ENCODE measurements at regions not wholly inside any gene's neighbourhood (a gene's known extent, or its start where the extent isn't known, plus 50 kb on each side); places are given as distances from the start of the nearest gene placed in this dataset.

DNA sequence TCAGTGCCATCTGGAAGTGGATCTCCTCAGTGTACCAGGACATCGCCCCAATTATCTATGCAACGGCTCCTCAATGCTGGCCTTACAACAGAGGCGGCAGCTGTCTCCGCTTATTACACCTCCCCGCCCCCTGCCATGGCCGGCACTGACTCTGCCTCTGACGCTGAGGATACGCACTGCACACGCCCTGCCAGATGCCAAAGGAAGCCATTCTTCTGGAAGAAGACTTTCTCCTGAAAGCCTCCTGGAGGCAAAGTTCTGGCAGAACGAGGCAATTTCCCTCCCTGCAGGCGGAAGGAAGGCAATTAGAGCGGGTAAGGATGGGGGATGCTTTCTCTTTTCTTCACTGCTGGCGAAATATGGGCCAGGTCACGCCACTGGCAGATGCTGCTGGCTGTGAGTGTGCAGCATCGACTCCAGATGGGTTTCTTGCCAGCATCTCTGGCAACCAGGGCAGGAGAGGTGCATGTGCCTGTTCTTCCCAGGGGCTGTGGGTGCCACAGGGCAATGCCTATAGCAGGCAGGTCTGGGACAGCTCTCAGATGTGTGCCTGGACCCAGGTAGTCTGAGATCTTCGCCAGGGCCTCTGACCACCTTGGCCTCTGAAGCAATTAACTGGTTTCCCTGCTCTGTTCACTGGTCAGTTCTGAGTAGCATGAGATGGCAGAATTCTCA, 62.2 kb upstream of the MRPS22 start (continued):
- TF ChIP-seq ZNF671 (CRISPR knock-in tag; IDR thresholded peaks at IDR 0.05), result no peak
- TF ChIP-seq, protein P1, sequence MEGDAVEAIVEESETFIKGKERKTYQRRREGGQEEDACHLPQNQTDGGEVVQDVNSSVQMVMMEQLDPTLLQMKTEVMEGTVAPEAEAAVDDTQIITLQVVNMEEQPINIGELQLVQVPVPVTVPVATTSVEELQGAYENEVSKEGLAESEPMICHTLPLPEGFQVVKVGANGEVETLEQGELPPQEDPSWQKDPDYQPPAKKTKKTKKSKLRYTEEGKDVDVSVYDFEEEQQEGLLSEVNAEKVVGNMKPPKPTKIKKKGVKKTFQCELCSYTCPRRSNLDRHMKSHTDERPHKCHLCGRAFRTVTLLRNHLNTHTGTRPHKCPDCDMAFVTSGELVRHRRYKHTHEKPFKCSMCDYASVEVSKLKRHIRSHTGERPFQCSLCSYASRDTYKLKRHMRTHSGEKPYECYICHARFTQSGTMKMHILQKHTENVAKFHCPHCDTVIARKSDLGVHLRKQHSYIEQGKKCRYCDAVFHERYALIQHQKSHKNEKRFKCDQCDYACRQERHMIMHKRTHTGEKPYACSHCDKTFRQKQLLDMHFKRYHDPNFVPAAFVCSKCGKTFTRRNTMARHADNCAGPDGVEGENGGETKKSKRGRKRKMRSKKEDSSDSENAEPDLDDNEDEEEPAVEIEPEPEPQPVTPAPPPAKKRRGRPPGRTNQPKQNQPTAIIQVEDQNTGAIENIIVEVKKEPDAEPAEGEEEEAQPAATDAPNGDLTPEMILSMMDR (IDR thresholded peaks at IDR 0.05), result no peak
- TF ChIP-seq ELF4 (CRISPR knock-in tag; IDR thresholded peaks at IDR 0.05; ENCODE audit: low read depth), result no peak
- no peak for TF ChIP-seq EMX1 (CRISPR knock-in tag; IDR thresholded peaks at IDR 0.05)
- TF ChIP-seq KAT7 (CRISPR knock-in tag; IDR thresholded peaks at IDR 0.05; ENCODE audit: borderline replicate concordance), result no peak
- no peak for TF ChIP-seq CBFB (CRISPR knock-in tag; IDR thresholded peaks at IDR 0.05; ENCODE audit: low read depth)
- TF ChIP-seq FOXP1 (CRISPR knock-in tag; IDR thresholded peaks at IDR 0.05; ENCODE audit: borderline replicate concordance), result no peak
- no peak for TF ChIP-seq JAZF1 (CRISPR knock-in tag; IDR thresholded peaks at IDR 0.05)
- no peak for TF ChIP-seq ETV6 (CRISPR knock-in tag; IDR thresholded peaks at IDR 0.05)
- no peak for TF ChIP-seq NFYB (CRISPR knock-in tag; conservative IDR thresholded peaks at IDR 0.05; ENCODE audit: low read depth)
- TF ChIP-seq TCF7 (CRISPR knock-in tag; IDR thresholded peaks at IDR 0.05; ENCODE audit: low read depth), result no peak
- TF ChIP-seq OVOL2 (CRISPR knock-in tag; IDR thresholded peaks at IDR 0.05; ENCODE audit: borderline replicate concordance), result no peak

DNA sequence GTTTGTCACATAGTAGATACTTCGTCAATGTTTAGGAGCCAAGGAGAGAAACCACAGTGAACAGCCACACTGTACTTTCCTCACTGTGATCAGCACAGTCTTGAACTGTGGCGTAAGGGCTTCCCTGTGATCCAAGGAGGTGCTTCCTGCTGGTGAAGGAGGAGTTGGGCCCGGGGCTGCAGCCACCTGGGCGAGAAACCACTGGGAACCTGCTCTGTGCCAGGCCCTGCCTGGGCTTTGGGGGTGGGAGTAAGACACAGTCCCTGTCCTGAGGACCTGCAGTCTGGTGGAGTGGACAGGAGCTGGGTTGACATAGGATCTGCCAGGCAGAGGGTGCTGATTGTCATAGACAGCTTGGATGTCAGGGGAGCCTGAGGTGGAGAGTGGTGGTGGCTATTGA, 60.5 kb upstream of the MRPS22 start:
- Mint-ChIP-seq H3K4me1 (no peaks in the 10 kb centered on the region), H3K27ac (no peak overlapping the region), H3K27me3 (ENCODE audit: low read depth) (no peaks in the 10 kb centered on the region; the same call in none of the 2 replicates), H3K4me3 (no peak overlapping the region), H3K9me3 (peaks cover 3% of the 10 kb centered on the region; the same call in 1 of the 2 replicates), H3K36me3 (no peaks in the 10 kb centered on the region)
- TF ChIP-seq, protein P2, sequence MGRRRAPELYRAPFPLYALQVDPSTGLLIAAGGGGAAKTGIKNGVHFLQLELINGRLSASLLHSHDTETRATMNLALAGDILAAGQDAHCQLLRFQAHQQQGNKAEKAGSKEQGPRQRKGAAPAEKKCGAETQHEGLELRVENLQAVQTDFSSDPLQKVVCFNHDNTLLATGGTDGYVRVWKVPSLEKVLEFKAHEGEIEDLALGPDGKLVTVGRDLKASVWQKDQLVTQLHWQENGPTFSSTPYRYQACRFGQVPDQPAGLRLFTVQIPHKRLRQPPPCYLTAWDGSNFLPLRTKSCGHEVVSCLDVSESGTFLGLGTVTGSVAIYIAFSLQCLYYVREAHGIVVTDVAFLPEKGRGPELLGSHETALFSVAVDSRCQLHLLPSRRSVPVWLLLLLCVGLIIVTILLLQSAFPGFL (CRISPR knock-in tag; IDR thresholded peaks at IDR 0.05; ENCODE audit: borderline replicate concordance), result no peak
- TF ChIP-seq NFATC4 (CRISPR knock-in tag; IDR thresholded peaks at IDR 0.05) (no peak), TCF7 (CRISPR knock-in tag; IDR thresholded peaks at IDR 0.05; ENCODE audit: low read depth) (no peak), TEAD1 (CRISPR knock-in tag; IDR thresholded peaks at IDR 0.05) (no peak), NR1H2 (CRISPR knock-in tag; IDR thresholded peaks at IDR 0.05) (no peak), GRHL2 (CRISPR knock-in tag; IDR thresholded peaks at IDR 0.05; ENCODE audit: insufficient replicate concordance, severe bottlenecking) (no peak), SP1 (CRISPR knock-in tag; conservative IDR thresholded peaks at IDR 0.05) (no peak), ESRRA (CRISPR knock-in tag; IDR thresholded peaks at IDR 0.05; ENCODE audit: borderline replicate concordance) (no peak), ZNF396 (CRISPR knock-in tag; IDR thresholded peaks at IDR 0.05; ENCODE audit: borderline replicate concordance) (no peak), TEAD4 (CRISPR knock-in tag; IDR thresholded peaks at IDR 0.05) (no peak)
- TF ChIP-seq, protein P3, sequence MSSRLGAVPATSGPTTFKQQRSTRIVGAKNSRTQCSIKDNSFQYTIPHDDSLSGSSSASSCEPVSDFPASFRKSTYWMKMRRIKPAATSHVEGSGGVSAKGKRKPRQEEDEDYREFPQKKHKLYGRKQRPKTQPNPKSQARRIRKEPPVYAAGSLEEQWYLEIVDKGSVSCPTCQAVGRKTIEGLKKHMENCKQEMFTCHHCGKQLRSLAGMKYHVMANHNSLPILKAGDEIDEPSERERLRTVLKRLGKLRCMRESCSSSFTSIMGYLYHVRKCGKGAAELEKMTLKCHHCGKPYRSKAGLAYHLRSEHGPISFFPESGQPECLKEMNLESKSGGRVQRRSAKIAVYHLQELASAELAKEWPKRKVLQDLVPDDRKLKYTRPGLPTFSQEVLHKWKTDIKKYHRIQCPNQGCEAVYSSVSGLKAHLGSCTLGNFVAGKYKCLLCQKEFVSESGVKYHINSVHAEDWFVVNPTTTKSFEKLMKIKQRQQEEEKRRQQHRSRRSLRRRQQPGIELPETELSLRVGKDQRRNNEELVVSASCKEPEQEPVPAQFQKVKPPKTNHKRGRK (CRISPR knock-in tag; IDR thresholded peaks at IDR 0.05; ENCODE audit: borderline replicate concordance), result no peak
- TF ChIP-seq, protein P4, sequence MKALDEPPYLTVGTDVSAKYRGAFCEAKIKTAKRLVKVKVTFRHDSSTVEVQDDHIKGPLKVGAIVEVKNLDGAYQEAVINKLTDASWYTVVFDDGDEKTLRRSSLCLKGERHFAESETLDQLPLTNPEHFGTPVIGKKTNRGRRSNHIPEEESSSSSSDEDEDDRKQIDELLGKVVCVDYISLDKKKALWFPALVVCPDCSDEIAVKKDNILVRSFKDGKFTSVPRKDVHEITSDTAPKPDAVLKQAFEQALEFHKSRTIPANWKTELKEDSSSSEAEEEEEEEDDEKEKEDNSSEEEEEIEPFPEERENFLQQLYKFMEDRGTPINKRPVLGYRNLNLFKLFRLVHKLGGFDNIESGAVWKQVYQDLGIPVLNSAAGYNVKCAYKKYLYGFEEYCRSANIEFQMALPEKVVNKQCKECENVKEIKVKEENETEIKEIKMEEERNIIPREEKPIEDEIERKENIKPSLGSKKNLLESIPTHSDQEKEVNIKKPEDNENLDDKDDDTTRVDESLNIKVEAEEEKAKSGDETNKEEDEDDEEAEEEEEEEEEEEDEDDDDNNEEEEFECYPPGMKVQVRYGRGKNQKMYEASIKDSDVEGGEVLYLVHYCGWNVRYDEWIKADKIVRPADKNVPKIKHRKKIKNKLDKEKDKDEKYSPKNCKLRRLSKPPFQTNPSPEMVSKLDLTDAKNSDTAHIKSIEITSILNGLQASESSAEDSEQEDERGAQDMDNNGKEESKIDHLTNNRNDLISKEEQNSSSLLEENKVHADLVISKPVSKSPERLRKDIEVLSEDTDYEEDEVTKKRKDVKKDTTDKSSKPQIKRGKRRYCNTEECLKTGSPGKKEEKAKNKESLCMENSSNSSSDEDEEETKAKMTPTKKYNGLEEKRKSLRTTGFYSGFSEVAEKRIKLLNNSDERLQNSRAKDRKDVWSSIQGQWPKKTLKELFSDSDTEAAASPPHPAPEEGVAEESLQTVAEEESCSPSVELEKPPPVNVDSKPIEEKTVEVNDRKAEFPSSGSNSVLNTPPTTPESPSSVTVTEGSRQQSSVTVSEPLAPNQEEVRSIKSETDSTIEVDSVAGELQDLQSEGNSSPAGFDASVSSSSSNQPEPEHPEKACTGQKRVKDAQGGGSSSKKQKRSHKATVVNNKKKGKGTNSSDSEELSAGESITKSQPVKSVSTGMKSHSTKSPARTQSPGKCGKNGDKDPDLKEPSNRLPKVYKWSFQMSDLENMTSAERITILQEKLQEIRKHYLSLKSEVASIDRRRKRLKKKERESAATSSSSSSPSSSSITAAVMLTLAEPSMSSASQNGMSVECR (CRISPR knock-in tag; IDR thresholded peaks at IDR 0.05; ENCODE audit: borderline replicate concordance), result no peak
- TF ChIP-seq, protein P5, sequence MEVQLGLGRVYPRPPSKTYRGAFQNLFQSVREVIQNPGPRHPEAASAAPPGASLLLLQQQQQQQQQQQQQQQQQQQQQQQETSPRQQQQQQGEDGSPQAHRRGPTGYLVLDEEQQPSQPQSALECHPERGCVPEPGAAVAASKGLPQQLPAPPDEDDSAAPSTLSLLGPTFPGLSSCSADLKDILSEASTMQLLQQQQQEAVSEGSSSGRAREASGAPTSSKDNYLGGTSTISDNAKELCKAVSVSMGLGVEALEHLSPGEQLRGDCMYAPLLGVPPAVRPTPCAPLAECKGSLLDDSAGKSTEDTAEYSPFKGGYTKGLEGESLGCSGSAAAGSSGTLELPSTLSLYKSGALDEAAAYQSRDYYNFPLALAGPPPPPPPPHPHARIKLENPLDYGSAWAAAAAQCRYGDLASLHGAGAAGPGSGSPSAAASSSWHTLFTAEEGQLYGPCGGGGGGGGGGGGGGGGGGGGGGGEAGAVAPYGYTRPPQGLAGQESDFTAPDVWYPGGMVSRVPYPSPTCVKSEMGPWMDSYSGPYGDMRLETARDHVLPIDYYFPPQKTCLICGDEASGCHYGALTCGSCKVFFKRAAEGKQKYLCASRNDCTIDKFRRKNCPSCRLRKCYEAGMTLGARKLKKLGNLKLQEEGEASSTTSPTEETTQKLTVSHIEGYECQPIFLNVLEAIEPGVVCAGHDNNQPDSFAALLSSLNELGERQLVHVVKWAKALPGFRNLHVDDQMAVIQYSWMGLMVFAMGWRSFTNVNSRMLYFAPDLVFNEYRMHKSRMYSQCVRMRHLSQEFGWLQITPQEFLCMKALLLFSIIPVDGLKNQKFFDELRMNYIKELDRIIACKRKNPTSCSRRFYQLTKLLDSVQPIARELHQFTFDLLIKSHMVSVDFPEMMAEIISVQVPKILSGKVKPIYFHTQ (CRISPR knock-in tag; IDR thresholded peaks at IDR 0.05), result no peak
- TF ChIP-seq, protein P6, sequence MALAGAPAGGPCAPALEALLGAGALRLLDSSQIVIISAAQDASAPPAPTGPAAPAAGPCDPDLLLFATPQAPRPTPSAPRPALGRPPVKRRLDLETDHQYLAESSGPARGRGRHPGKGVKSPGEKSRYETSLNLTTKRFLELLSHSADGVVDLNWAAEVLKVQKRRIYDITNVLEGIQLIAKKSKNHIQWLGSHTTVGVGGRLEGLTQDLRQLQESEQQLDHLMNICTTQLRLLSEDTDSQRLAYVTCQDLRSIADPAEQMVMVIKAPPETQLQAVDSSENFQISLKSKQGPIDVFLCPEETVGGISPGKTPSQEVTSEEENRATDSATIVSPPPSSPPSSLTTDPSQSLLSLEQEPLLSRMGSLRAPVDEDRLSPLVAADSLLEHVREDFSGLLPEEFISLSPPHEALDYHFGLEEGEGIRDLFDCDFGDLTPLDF (CRISPR knock-in tag; IDR thresholded peaks at IDR 0.05), result no peak
- ATAC-seq (no peak), DNase-seq (ENCODE audit: low spot score) (no peak)
- ChIA-PET POLR2A (no interaction called here), CTCF (no interaction called here)

Data from WTC11 (cell line).